Right hindlimb (tissue), 1 donor: ENCODE measurements at regions not wholly inside any gene's neighbourhood (a gene's known extent, or its start where the extent isn't known, plus 50 kb on each side); places are given as distances from the start of the nearest gene placed in this dataset.
A peak's percentile ranks its signal among the peaks of the same experiment; 100 is the strongest.
"Not testable (repeated sequence)": the region's sequence is repeated elsewhere in the genome, so short reads cannot be mapped to it uniquely, and the experiment has no call there.

ENCODE experiments used
- DNase-seq: peaks from one replicate; pipeline ENCODE4 v3.0.0-alpha.2; 2018

- DNase-seq: peak; percentile 41
Measured at GRCh38 chr7:114364151-114364550, 50.5 kb upstream of the FOXP2 start.

GRCh38 chr7:114363292-114363691, 51.3 kb upstream of the FOXP2 start:
- no peak for DNase-seq

GRCh38 chr7:114358911-114359310, 55.7 kb upstream of the FOXP2 start:
- DNase-seq: no peak

GRCh38 chr7:114356133-114356532, 58.5 kb upstream of the FOXP2 start:
- DNase-seq: no peak

- DNase-seq: no peak
Measured at GRCh38 chr7:114354306-114354705, 60.3 kb upstream of the FOXP2 start.

GRCh38 chr7:114345494-114345893, 69.1 kb upstream of the FOXP2 start:
- DNase-seq: peak; percentile 15

GRCh38 chr7:114343949-114344708, 70.5 kb upstream of the FOXP2 start:
- DNase-seq: no peak

GRCh38 chr7:114342431-114343179, 72.0 kb upstream of the FOXP2 start:
- no peak for DNase-seq

GRCh38 chr7:114341648-114342047, 73.0 kb upstream of the FOXP2 start:
- no peak for DNase-seq

GRCh38 chr7:114334989-114335388, 79.6 kb upstream of the FOXP2 start:
- DNase-seq: no peak

- DNase-seq: not testable (repeated sequence)
Measured at GRCh38 chr7:114329458-114329857, 85.2 kb upstream of the FOXP2 start.

- DNase-seq: no peak
Measured at GRCh38 chr7:114317450-114318098, 97.0 kb upstream of the FOXP2 start.

- no peak for DNase-seq
Measured at GRCh38 chr7:114312649-114313048, 102.0 kb upstream of the FOXP2 start.

- DNase-seq: no peak
Measured at GRCh38 chr7:114310345-114311110, 104.1 kb upstream of the FOXP2 start.

- DNase-seq: no peak
Measured at GRCh38 chr7:114309729-114310128, 104.9 kb upstream of the FOXP2 start.

- no peak for DNase-seq
Measured at GRCh38 chr7:114303301-114303700, 111.3 kb upstream of the FOXP2 start.

GRCh38 chr7:114302858-114303257, 111.8 kb upstream of the FOXP2 start:
- no peak for DNase-seq

- no peak for DNase-seq
Measured at GRCh38 chr7:114298011-114298410, 116.6 kb upstream of the FOXP2 start.

GRCh38 chr7:114297121-114297520, 117.5 kb upstream of the FOXP2 start:
- DNase-seq: no peak

GRCh38 chr7:114295522-114295921, 119.1 kb upstream of the FOXP2 start:
- DNase-seq: no peak

- no peak for DNase-seq
Measured at GRCh38 chr7:114294036-114294435, 120.6 kb upstream of the FOXP2 start.

GRCh38 chr7:114293289-114294012, 121.2 kb upstream of the FOXP2 start:
- DNase-seq: no peak
